ENCODE measurements at regions not wholly inside any gene's neighbourhood (a gene's known extent, or its start where the extent isn't known, plus 50 kb on each side); places are given as distances from the start of the nearest gene placed in this dataset.

- TF ChIP-seq CTCF (IDR thresholded peaks at IDR 0.05 in 8 of 11, conservative IDR thresholded peaks at IDR 0.05 in 3 of 11), result no peak
- no peak for TF ChIP-seq POLR2A (IDR thresholded peaks at IDR 0.05)
These were observed 439.6 kb upstream of the DEPDC1 start for GRCh38 chr1:68936530-68936929.
